ENCODE measurements at regions not wholly inside any gene's neighbourhood (a gene's known extent, or its start where the extent isn't known, plus 50 kb on each side); places are given as distances from the start of the nearest gene placed in this dataset.
"Not testable (repeated sequence)": the region's sequence is repeated elsewhere in the genome, so short reads cannot be mapped to it uniquely, and the experiment has no call there.

- DNase-seq = no peak
Observed at GRCh38 chr4:64001229-64001898, 407.9 kb downstream of the TECRL start.

- DNase-seq = no peak
Observed at GRCh38 chr4:64000241-64000640, 409.0 kb downstream of the TECRL start.

- DNase-seq = no peak
Observed at GRCh38 chr4:63986253-63986652, 423.0 kb downstream of the TECRL start.

- no peak for DNase-seq
Observed at GRCh38 chr4:63983224-63983623, 426.0 kb downstream of the TECRL start.

- no peak for DNase-seq
Observed at GRCh38 chr4:63965875-63966274, 443.4 kb downstream of the TECRL start.

GRCh38 chr4:63942706-63943286 is 466.5 kb downstream of the TECRL start:
- DNase-seq = not testable (repeated sequence)

- no peak for DNase-seq
Observed at GRCh38 chr4:63937961-63938360, 471.3 kb downstream of the TECRL start.

GRCh38 chr4:63922146-63922545 is 487.1 kb downstream of the TECRL start:
- DNase-seq = no peak

GRCh38 chr4:63921561-63921960 is 487.7 kb downstream of the TECRL start:
- no peak for DNase-seq

GRCh38 chr4:63919636-63920365 is 489.4 kb downstream of the TECRL start:
- no peak for DNase-seq

- DNase-seq = no peak
Observed at GRCh38 chr4:63906660-63907183, 502.5 kb downstream of the TECRL start.

- DNase-seq = no peak
Observed at GRCh38 chr4:63904201-63904600, 505.0 kb downstream of the TECRL start.

GRCh38 chr4:63901304-63901703 is 507.9 kb downstream of the TECRL start:
- DNase-seq = no peak

- DNase-seq = no peak
Observed at GRCh38 chr4:63898961-63899360, 510.3 kb downstream of the TECRL start.

- no peak for DNase-seq
Observed at GRCh38 chr4:63894161-63894560, 515.1 kb downstream of the TECRL start.

GRCh38 chr4:63869370-63869769 is 539.9 kb downstream of the TECRL start:
- DNase-seq = no peak

- DNase-seq = no peak
Observed at GRCh38 chr4:63851496-63851895, 557.8 kb downstream of the TECRL start.

GRCh38 chr4:63841266-63841665 is 568.0 kb downstream of the TECRL start:
- DNase-seq = no peak

- no peak for DNase-seq
Observed at GRCh38 chr4:63831590-63832155, 577.6 kb downstream of the TECRL start.

GRCh38 chr4:63817196-63817865 is 591.9 kb downstream of the TECRL start:
- no peak for DNase-seq

GRCh38 chr4:63814171-63814964 is 594.9 kb downstream of the TECRL start:
- no peak for DNase-seq

- no peak for DNase-seq
Observed at GRCh38 chr4:63799166-63799565, 610.1 kb downstream of the TECRL start.

All from NCI-H1436 (cell line).